ENCODE measurements at regions not wholly inside any gene's neighbourhood (a gene's known extent, or its start where the extent isn't known, plus 50 kb on each side); places are given as distances from the start of the nearest gene placed in this dataset.

DNA sequence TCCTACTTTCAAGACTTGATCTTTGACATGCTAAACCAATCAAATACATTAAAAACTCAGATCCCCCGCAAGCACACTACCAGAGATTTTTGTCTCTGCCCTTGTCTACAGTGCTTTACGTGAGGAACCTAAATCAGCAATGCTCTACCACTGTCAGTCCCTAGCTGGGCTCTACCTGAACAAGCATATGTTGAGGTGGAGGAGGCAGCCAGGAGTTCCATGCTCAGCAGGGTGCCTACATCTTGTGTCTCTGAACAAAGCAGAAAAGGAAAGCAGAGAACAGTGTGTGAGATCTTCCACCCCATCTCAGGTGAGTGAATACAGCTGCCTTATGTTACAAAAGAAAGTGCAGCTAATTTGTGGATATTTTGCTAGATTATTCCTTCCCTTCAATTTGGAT lies 255.0 kb downstream of the NDUFS4 start:
- TF ChIP-seq POLR2A (IDR thresholded peaks at IDR 0.05; ENCODE audit: low read depth, low read length), result no peak
- TF ChIP-seq, protein P1, sequence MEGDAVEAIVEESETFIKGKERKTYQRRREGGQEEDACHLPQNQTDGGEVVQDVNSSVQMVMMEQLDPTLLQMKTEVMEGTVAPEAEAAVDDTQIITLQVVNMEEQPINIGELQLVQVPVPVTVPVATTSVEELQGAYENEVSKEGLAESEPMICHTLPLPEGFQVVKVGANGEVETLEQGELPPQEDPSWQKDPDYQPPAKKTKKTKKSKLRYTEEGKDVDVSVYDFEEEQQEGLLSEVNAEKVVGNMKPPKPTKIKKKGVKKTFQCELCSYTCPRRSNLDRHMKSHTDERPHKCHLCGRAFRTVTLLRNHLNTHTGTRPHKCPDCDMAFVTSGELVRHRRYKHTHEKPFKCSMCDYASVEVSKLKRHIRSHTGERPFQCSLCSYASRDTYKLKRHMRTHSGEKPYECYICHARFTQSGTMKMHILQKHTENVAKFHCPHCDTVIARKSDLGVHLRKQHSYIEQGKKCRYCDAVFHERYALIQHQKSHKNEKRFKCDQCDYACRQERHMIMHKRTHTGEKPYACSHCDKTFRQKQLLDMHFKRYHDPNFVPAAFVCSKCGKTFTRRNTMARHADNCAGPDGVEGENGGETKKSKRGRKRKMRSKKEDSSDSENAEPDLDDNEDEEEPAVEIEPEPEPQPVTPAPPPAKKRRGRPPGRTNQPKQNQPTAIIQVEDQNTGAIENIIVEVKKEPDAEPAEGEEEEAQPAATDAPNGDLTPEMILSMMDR (IDR thresholded peaks at IDR 0.05; ENCODE audit: extremely low read depth in 1 of 2, insufficient read depth in 1 of 2, low read depth in 1 of 2, low read length in 2 of 2), result no peak
- no peak for TF ChIP-seq POLR2AphosphoS5 (IDR thresholded peaks at IDR 0.05; ENCODE audit: insufficient read depth, low read depth, low read length)
- TF ChIP-seq EZH2 (IDR thresholded peaks at IDR 0.05; ENCODE audit: borderline replicate concordance, low read depth, low read length, severe bottlenecking), result no peak
